Panc1 (cell line): ENCODE measurements at regions not wholly inside any gene's neighbourhood (a gene's known extent, or its start where the extent isn't known, plus 50 kb on each side); places are given as distances from the start of the nearest gene placed in this dataset.

ENCODE experiments used
- POLR2AphosphoS5 ChIP-seq: IDR thresholded peaks from 2 replicates; pipeline ENCODE4 v1.6.1; 2012; ENCODE audit warnings: mild to moderate bottlenecking, low read depth, low read length, moderate library complexity
- REST ChIP-seq, 2 experiments: IDR thresholded peaks; 2 replicates each; pipeline ENCODE4 v1.6.1; 2011 to 2012; ENCODE audit warnings: low read depth in 2 of 2, control low read depth in 1 of 2, low read length in 1 of 2, mild to moderate bottlenecking in 1 of 2, moderate library complexity in 1 of 2; ENCODE audit not compliant: insufficient read depth in 1 of 2
- SIN3A ChIP-seq: IDR thresholded peaks from 2 replicates; pipeline ENCODE4 v1.6.1; 2012; ENCODE audit warnings: low read depth, mild to moderate bottlenecking, low read length, moderate library complexity, borderline replicate concordance; ENCODE audit not compliant: insufficient read depth
- TF ChIP-seq, protein P1 (sequence below): fragments of 450-650 bp; IDR thresholded peaks from 2 replicates; pipeline ENCODE4 v1.5.1; 2017; ENCODE audit warnings: mild to moderate bottlenecking

- TF ChIP-seq, protein P1, sequence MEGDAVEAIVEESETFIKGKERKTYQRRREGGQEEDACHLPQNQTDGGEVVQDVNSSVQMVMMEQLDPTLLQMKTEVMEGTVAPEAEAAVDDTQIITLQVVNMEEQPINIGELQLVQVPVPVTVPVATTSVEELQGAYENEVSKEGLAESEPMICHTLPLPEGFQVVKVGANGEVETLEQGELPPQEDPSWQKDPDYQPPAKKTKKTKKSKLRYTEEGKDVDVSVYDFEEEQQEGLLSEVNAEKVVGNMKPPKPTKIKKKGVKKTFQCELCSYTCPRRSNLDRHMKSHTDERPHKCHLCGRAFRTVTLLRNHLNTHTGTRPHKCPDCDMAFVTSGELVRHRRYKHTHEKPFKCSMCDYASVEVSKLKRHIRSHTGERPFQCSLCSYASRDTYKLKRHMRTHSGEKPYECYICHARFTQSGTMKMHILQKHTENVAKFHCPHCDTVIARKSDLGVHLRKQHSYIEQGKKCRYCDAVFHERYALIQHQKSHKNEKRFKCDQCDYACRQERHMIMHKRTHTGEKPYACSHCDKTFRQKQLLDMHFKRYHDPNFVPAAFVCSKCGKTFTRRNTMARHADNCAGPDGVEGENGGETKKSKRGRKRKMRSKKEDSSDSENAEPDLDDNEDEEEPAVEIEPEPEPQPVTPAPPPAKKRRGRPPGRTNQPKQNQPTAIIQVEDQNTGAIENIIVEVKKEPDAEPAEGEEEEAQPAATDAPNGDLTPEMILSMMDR: no peak
- TF ChIP-seq REST (IDR thresholded peaks at IDR 0.05; ENCODE audit: insufficient read depth in 1 of 2, low read depth in 2 of 2, low read length in 1 of 2) (no peak), POLR2AphosphoS5 (no peak), SIN3A (no peak)
These were observed 135.0 kb upstream of the COL8A1 start for GRCh38 chr3:99503350-99503749.
